ENCODE measurements at regions not wholly inside any gene's neighbourhood (a gene's known extent, or its start where the extent isn't known, plus 50 kb on each side); places are given as distances from the start of the nearest gene placed in this dataset.

DNA sequence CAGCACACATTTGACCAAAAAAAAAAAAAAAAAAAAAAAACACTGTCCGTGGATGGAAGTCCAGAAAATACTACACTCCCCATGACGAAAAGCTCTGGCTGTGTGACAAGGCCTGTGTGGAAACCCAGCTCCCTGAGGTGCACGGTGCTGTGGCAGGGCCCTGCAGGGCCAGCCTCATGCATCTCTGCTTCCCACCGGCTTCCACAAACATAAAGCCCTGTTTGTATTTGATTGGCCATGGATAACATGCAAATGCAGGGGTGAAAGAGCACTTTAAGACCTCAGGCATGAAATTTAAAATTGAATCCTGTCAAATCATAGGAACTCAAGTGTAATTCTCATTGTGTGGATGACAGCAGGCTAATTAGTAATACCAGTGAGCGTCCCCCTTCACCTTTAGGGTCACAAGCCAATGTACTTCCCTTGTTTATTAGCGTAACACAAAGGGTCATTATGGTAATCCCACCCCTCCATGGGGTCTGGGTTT is 757.2 kb downstream of the GALR1 start:
- TF ChIP-seq POLR2A (IDR thresholded peaks at IDR 0.05) = no peak
- TF ChIP-seq, protein P1, sequence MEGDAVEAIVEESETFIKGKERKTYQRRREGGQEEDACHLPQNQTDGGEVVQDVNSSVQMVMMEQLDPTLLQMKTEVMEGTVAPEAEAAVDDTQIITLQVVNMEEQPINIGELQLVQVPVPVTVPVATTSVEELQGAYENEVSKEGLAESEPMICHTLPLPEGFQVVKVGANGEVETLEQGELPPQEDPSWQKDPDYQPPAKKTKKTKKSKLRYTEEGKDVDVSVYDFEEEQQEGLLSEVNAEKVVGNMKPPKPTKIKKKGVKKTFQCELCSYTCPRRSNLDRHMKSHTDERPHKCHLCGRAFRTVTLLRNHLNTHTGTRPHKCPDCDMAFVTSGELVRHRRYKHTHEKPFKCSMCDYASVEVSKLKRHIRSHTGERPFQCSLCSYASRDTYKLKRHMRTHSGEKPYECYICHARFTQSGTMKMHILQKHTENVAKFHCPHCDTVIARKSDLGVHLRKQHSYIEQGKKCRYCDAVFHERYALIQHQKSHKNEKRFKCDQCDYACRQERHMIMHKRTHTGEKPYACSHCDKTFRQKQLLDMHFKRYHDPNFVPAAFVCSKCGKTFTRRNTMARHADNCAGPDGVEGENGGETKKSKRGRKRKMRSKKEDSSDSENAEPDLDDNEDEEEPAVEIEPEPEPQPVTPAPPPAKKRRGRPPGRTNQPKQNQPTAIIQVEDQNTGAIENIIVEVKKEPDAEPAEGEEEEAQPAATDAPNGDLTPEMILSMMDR (IDR thresholded peaks at IDR 0.05) = no peak

Data from sigmoid colon (tissue), 3 donors.